CD4-positive, alpha-beta T cell (primary cell): ENCODE measurements at regions not wholly inside any gene's neighbourhood (a gene's known extent, or its start where the extent isn't known, plus 50 kb on each side); places are given as distances from the start of the nearest gene placed in this dataset.

ENCODE experiments used
- ATAC-seq: fragments of 200-7000 bp; cut with Tn5 transposase; one replicate; pipeline ENCODE4 v1.10.0; 2022; ENCODE audit warnings: mild to moderate bottlenecking; ENCODE audit not compliant: poor library complexity
- CTCF ChIA-PET: fragments of 350-600 bp; sonication (Branson Sonifier 250); formaldehyde crosslinking; loops from one replicate; lab custom pipeline; 2021; ENCODE audit warnings: antibody characterized with exemption, inconsistent platforms; lab: Charles Lee
- POLR2A ChIA-PET: fragments of 350-600 bp; sonication (Branson Sonifier 250); formaldehyde crosslinking; loops from one replicate; lab custom pipeline; 2021; ENCODE audit warnings: antibody characterized with exemption, inconsistent platforms; lab: Charles Lee
- DNase-seq, 14 experiments: peaks; one replicate each; pipeline ENCODE4 v3.0.0-alpha.2; 2013 to 2020; ENCODE audit warnings: mixed read lengths in 2 of 14
- H3K27ac ChIP-seq, 2 donors: one replicate each; pipeline versions ENCODE4 v1.5.1 to v1.7.0; 2013; ENCODE audit warnings: low read length in 2 of 2, low read depth in 1 of 2, mild to moderate bottlenecking in 1 of 2
- H3K27me3 ChIP-seq, 2 experiments: 1 replicate in 1 of 2; 2 replicates in 1 of 2; pipeline versions ENCODE4 v1.6.1 to v1.7.0; 2013; ENCODE audit warnings: low read length in 2 of 2, control low read depth in 1 of 2, mild to moderate bottlenecking in 1 of 2, moderate library complexity in 1 of 2; ENCODE audit not compliant: insufficient read depth in 2 of 2, control insufficient read depth in 1 of 2
- H3K36me3 ChIP-seq: one replicate; pipeline ENCODE4 v1.6.1; 2013; ENCODE audit warnings: low read length, control low read depth; ENCODE audit not compliant: insufficient read depth
- H3K4me1 ChIP-seq: one replicate; pipeline ENCODE4 v1.6.1; 2013; ENCODE audit warnings: low read length, control low read depth; ENCODE audit not compliant: insufficient read depth
- H3K4me3 ChIP-seq: one replicate; pipeline ENCODE4 v1.5.1; 2013; ENCODE audit warnings: mild to moderate bottlenecking, low read length, moderate library complexity
- H3K9me3 ChIP-seq, 2 experiments: 1 replicate in 1 of 2; 2 replicates in 1 of 2; pipeline versions ENCODE4 v1.6.1 to v1.7.0; 2013; ENCODE audit warnings: low read length in 2 of 2, mild to moderate bottlenecking in 2 of 2, control low read depth in 1 of 2, moderate library complexity in 1 of 2; ENCODE audit not compliant: control insufficient read depth in 1 of 2, insufficient read depth in 1 of 2
- H3K27ac Mint-ChIP-seq: one replicate; pipeline ENCODE4 v1.8.0; 2020; ENCODE audit warnings: mixed read lengths
- H3K27me3 Mint-ChIP-seq: one replicate; pipeline ENCODE4 v1.8.0; 2021; ENCODE audit warnings: mixed read lengths
- H3K36me3 Mint-ChIP-seq: one replicate; pipeline ENCODE4 v1.8.0; 2021; ENCODE audit warnings: low read depth, mixed read lengths
- H3K4me1 Mint-ChIP-seq: one replicate; pipeline ENCODE4 v1.8.0; 2021; ENCODE audit warnings: low read depth, mixed read lengths
- H3K4me3 Mint-ChIP-seq: one replicate; pipeline ENCODE4 v1.8.0; 2020; ENCODE audit warnings: mild to moderate bottlenecking, mixed read lengths
- H3K9me3 Mint-ChIP-seq: one replicate; pipeline ENCODE4 v1.8.0; 2020; ENCODE audit warnings: mixed read lengths
- intact Hi-C, 2 experiments: fragments of 100-400 bp; cut with DNase I in 1 of 2; cut with micrococcal nuclease in 1 of 2; formaldehyde crosslinking; loops; one replicate each; pipeline versions ENCODE4 v1.15.1 to v1.9.0; 2023 to 2025; cut with DNase I, micrococcal nuclease
- TF ChIP-seq, protein P1 (sequence below): fragments of 200-600 bp; IDR thresholded peaks from one replicate; pipeline ENCODE4 v1.8.0; 2022; ENCODE audit warnings: antibody characterized with exemption, mild to moderate bottlenecking

DNA sequence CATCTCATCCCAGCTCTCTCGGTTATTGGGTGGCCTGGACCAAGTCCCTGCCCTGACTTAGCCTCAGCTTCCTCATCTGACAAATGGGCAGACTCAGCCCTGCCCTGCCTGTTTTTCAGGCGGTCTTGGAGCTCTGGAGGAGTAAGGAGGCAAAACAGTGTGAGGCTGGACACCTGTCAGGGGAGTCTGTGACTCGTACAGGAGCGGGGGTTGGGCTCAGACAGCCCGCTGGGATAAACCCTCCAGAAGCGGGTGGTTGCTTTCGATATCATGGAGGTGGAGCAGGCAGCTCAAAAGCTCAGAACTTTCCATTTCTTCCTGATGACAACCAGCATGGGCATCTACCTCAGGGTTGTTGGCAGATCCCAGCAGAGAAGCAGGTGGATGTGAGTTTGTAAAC is 72.9 kb upstream of the GGTA1 start:
- Histone ChIP-seq H3K27me3 (no peaks in the 10 kb centered on the region), H3K4me1 (no peaks in the 10 kb centered on the region), H3K27ac (no peak overlapping the region), H3K9me3 (peaks cover 0 to 2% of the 10 kb centered on the region in 2 experiments), H3K36me3 (no peaks in the 10 kb centered on the region), H3K4me3 (no peak overlapping the region)
- TF ChIP-seq, protein P1, sequence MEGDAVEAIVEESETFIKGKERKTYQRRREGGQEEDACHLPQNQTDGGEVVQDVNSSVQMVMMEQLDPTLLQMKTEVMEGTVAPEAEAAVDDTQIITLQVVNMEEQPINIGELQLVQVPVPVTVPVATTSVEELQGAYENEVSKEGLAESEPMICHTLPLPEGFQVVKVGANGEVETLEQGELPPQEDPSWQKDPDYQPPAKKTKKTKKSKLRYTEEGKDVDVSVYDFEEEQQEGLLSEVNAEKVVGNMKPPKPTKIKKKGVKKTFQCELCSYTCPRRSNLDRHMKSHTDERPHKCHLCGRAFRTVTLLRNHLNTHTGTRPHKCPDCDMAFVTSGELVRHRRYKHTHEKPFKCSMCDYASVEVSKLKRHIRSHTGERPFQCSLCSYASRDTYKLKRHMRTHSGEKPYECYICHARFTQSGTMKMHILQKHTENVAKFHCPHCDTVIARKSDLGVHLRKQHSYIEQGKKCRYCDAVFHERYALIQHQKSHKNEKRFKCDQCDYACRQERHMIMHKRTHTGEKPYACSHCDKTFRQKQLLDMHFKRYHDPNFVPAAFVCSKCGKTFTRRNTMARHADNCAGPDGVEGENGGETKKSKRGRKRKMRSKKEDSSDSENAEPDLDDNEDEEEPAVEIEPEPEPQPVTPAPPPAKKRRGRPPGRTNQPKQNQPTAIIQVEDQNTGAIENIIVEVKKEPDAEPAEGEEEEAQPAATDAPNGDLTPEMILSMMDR: no peak
- no peaks in the 10 kb centered on the region for H3K36me3 Mint-ChIP-seq
- peaks cover 5% of the 10 kb centered on the region for H3K27me3 Mint-ChIP-seq
- no peak for ATAC-seq
- no peaks in the 10 kb centered on the region for H3K9me3 Mint-ChIP-seq
- H3K4me3 Mint-ChIP-seq: no peak overlapping the region
- CTCF ChIA-PET: no interaction called here
- intact Hi-C loops: no loop called here
- POLR2A ChIA-PET: no interaction called here
- no peaks in the 10 kb centered on the region for H3K4me1 Mint-ChIP-seq
- no peak for DNase-seq
- H3K27ac Mint-ChIP-seq: no peak overlapping the region

DNA sequence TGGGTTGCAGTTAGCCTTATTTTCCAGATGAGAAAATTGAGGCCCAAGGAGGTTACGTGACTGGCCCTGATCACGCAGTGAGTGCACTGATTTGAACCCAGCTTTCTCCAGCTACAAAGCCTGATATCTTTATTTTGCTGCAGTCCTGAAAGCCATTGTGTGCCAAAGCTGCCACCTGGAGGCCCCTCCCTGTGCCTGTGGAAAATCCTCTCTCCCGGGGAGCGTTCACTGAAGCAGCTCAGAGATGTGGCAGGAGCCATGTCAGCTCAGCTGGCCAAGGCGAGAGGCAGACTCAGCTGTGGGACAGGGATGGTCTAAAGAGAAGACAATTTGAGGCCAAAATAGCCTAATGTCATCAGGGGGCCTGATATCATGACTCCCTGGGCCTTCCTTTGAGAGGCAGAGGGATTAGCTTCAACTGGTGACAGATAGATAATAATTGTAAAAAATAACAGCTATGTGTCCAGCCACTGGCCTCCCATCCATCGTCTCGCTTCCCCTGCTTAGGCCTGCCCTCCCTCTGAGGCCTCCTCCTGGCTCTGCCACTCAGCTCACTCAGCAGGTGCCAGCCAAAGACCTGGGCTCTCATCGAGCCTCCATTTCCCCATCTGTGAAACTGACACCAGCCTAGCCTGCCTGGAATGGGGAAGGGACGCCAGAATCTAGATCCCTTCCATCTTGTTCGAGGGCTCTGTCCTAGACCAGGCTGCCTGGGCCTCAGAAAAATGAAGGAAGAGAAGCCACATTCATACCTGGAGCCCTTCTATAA is 74.3 kb upstream of the GGTA1 start:
- peaks cover 5% of the 10 kb centered on the region for H3K27me3 Mint-ChIP-seq
- no peak for DNase-seq
- H3K9me3 Mint-ChIP-seq: no peaks in the 10 kb centered on the region
- Histone ChIP-seq H3K27me3 (no peaks in the 10 kb centered on the region), H3K27ac (no peak overlapping the region), H3K4me3 (no peak overlapping the region), H3K4me1 (no peaks in the 10 kb centered on the region), H3K9me3 (no peaks in the 10 kb centered on the region), H3K36me3 (no peaks in the 10 kb centered on the region)
- H3K4me3 Mint-ChIP-seq: no peak overlapping the region
- intact Hi-C loops: no loop called here
- H3K36me3 Mint-ChIP-seq: no peaks in the 10 kb centered on the region
- ChIA-PET POLR2A (no interaction called here), CTCF (no interaction called here)
- no peak for ATAC-seq
- H3K27ac Mint-ChIP-seq: no peak overlapping the region
- no peaks in the 10 kb centered on the region for H3K4me1 Mint-ChIP-seq
- TF ChIP-seq, protein P1: no peak

DNA sequence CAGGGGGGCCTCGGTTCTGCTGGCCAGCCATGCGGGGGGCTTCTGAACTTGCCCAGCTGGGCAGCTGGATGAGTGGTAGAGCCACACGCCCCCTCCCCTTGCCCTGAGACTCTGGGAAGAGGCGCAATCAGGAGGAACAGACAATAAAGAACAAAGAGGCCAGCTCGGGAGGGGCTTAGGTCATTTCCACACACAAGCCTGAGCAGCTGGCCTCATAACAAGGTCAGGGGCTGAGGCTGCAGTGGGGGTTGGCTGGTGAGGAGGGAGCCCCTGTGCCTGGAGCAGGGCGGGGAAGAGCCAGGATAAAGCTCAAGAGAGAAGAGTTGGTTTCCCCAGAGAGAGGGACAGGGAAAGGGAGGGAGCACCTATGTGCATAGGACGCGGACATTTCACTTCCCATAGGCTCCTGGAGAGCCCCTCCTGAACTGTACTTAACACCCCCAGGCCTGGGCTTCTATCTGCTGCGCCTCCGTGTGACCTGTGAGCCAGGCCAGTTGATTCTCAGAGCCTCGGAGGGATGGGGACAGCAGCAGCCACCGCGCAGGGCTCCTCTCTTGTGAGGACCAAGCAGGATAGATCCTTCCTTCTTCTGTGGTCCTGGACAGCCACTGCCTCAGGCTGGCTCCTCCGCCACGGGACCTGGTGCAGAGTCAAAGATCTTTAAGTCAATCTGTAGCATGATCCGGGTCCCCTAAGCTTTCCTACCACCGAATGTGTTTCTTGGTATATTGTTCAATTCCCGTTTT is 75.3 kb upstream of the GGTA1 start:
- CTCF ChIA-PET: no interaction called here
- Histone ChIP-seq H3K27ac (no peak overlapping the region), H3K4me3 (no peak overlapping the region), H3K36me3 (no peaks in the 10 kb centered on the region), H3K9me3 (no peaks in the 10 kb centered on the region), H3K4me1 (no peaks in the 10 kb centered on the region), H3K27me3 (no peaks in the 10 kb centered on the region)
- Mint-ChIP-seq H3K27ac (no peak overlapping the region), H3K4me3 (no peak overlapping the region), H3K27me3 (peaks cover 5% of the 10 kb centered on the region), H3K4me1 (no peaks in the 10 kb centered on the region), H3K36me3 (no peaks in the 10 kb centered on the region), H3K9me3 (no peaks in the 10 kb centered on the region)
- intact Hi-C loops: no loop called here
- no peak for ATAC-seq
- POLR2A ChIA-PET: no interaction called here
- DNase-seq: no peak
- TF ChIP-seq, protein P1: no peak
